H7 (cell line): ENCODE measurements at regions not wholly inside any gene's neighbourhood (a gene's known extent, or its start where the extent isn't known, plus 50 kb on each side); places are given as distances from the start of the nearest gene placed in this dataset.
"Not testable (repeated sequence)": the region's sequence is repeated elsewhere in the genome, so short reads cannot be mapped to it uniquely, and the experiment has no call there.

Experiments used
- DNase-seq: peaks from one replicate; pipeline ENCODE4 v3.0.0; 2012
- H3K27me3 ChIP-seq: 2 replicates; pipeline ENCODE4 v1.6.0; 2011; ENCODE audit warnings: mild to moderate bottlenecking, low read length; ENCODE audit not compliant: control insufficient read depth, insufficient read depth
- H3K36me3 ChIP-seq: replicated peaks from 2 replicates; pipeline ENCODE4 v1.5.1; 2011; ENCODE audit warnings: low read length; ENCODE audit not compliant: control insufficient read depth, insufficient read depth
- H3K4me3 ChIP-seq: 2 replicates; pipeline ENCODE4 v1.5.1; 2011; ENCODE audit warnings: low read depth, mild to moderate bottlenecking, control low read depth, low read length, moderate library complexity; ENCODE audit not compliant: insufficient read depth

GRCh38 chr1:102732927-102733326 is 375.4 kb downstream of the COL11A1 start:
- no peak overlapping the region for H3K4me3 ChIP-seq
- no peaks in the 10 kb centered on the region for H3K36me3 ChIP-seq
- no peaks in the 10 kb centered on the region; the same call in 1 of the 2 replicates for H3K27me3 ChIP-seq
- no peak for DNase-seq

GRCh38 chr1:102726417-102726816 is 381.9 kb downstream of the COL11A1 start:
- DNase-seq: no peak

GRCh38 chr1:102724741-102725140 is 383.6 kb downstream of the COL11A1 start:
- no peak overlapping the region for H3K4me3 ChIP-seq
- no peak for DNase-seq

More at GRCh38 chr1:102726417-102726816, 381.9 kb downstream of the COL11A1 start:
- H3K36me3 ChIP-seq: no peaks in the 10 kb centered on the region
- H3K27me3 ChIP-seq: no peaks in the 10 kb centered on the region
- no peak overlapping the region for H3K4me3 ChIP-seq

GRCh38 chr1:102715150-102715549 is 393.2 kb downstream of the COL11A1 start:
- Histone ChIP-seq H3K36me3 (no peaks in the 10 kb centered on the region), H3K4me3 (no peak overlapping the region), H3K27me3 (no peaks in the 10 kb centered on the region)
- no peak for DNase-seq

More at GRCh38 chr1:102724741-102725140, 383.6 kb downstream of the COL11A1 start:
- no peaks in the 10 kb centered on the region for H3K27me3 ChIP-seq
- H3K36me3 ChIP-seq: no peaks in the 10 kb centered on the region

- H3K4me3 ChIP-seq: no peak overlapping the region
- no peaks in the 10 kb centered on the region for H3K36me3 ChIP-seq
- H3K27me3 ChIP-seq: no peaks in the 10 kb centered on the region
- DNase-seq: no peak
These were observed 408.8 kb downstream of the COL11A1 start for GRCh38 chr1:102699524-102699923.

- no peaks in the 10 kb centered on the region for H3K27me3 ChIP-seq
- no peaks in the 10 kb centered on the region for H3K36me3 ChIP-seq
- no peak overlapping the region for H3K4me3 ChIP-seq
- DNase-seq: no peak
These were observed 415.0 kb downstream of the COL11A1 start for GRCh38 chr1:102693345-102693744.

GRCh38 chr1:102691592-102692090 is 416.7 kb downstream of the COL11A1 start:
- no peak overlapping the region for H3K4me3 ChIP-seq
- DNase-seq: no peak
- no peaks in the 10 kb centered on the region for H3K27me3 ChIP-seq
- no peaks in the 10 kb centered on the region for H3K36me3 ChIP-seq

GRCh38 chr1:102687383-102687782 is 420.9 kb downstream of the COL11A1 start:
- Histone ChIP-seq H3K36me3 (no peaks in the 10 kb centered on the region), H3K27me3 (no peaks in the 10 kb centered on the region), H3K4me3 (no peak overlapping the region)
- DNase-seq: no peak

GRCh38 chr1:102661481-102661880 is 446.8 kb downstream of the COL11A1 start:
- no peak overlapping the region for H3K4me3 ChIP-seq
- H3K27me3 ChIP-seq: no peaks in the 10 kb centered on the region
- H3K36me3 ChIP-seq: no peaks in the 10 kb centered on the region
- no peak for DNase-seq

- DNase-seq, H3K4me3 ChIP-seq, H3K36me3 ChIP-seq, H3K27me3 ChIP-seq: not testable (repeated sequence)
These were observed 448.3 kb downstream of the COL11A1 start for GRCh38 chr1:102659876-102660483.

- Histone ChIP-seq H3K36me3 (no peaks in the 10 kb centered on the region), H3K4me3 (no peak overlapping the region), H3K27me3 (no peaks in the 10 kb centered on the region)
- DNase-seq: no peak
These were observed 453.3 kb downstream of the COL11A1 start for GRCh38 chr1:102655034-102655433.

- Histone ChIP-seq H3K27me3 (no peaks in the 10 kb centered on the region), H3K36me3 (no peaks in the 10 kb centered on the region), H3K4me3 (no peak overlapping the region)
- no peak for DNase-seq
These were observed 467.4 kb downstream of the COL11A1 start for GRCh38 chr1:102640872-102641271.

GRCh38 chr1:102640312-102640711 is 468.0 kb downstream of the COL11A1 start:
- H3K27me3 ChIP-seq: no peaks in the 10 kb centered on the region

GRCh38 chr1:102631691-102632090 is 476.6 kb downstream of the COL11A1 start:
- Histone ChIP-seq H3K4me3 (no peak overlapping the region), H3K36me3 (no peaks in the 10 kb centered on the region)
- no peak for DNase-seq

More at GRCh38 chr1:102640312-102640711, 468.0 kb downstream of the COL11A1 start:
- Histone ChIP-seq H3K36me3 (no peaks in the 10 kb centered on the region), H3K4me3 (no peak overlapping the region)
- no peak for DNase-seq

GRCh38 chr1:102630041-102630440 is 478.3 kb downstream of the COL11A1 start:
- H3K4me3 ChIP-seq: no peak overlapping the region
- no peak for DNase-seq
- H3K27me3 ChIP-seq: no peaks in the 10 kb centered on the region
- no peaks in the 10 kb centered on the region for H3K36me3 ChIP-seq

More at GRCh38 chr1:102631691-102632090, 476.6 kb downstream of the COL11A1 start:
- no peaks in the 10 kb centered on the region for H3K27me3 ChIP-seq
